Ramos (cell line): ENCODE measurements at regions not wholly inside any gene's neighbourhood (a gene's known extent, or its start where the extent isn't known, plus 50 kb on each side); places are given as distances from the start of the nearest gene placed in this dataset.
"Not testable (repeated sequence)": the region's sequence is repeated elsewhere in the genome, so short reads cannot be mapped to it uniquely, and the experiment has no call there.

Experiments used
- in situ Hi-C: fragments of 300-500 bp; cut with MboI; formaldehyde crosslinking; loops from one replicate; pipeline ENCODE4 v1.14.3; 2022; ENCODE audit warnings: low sequenced_read_pairs; ENCODE audit not compliant: unreplicated experiment

GRCh38 chr13:108083056-108083455 lies 132.3 kb downstream of the LIG4 start:
- in situ Hi-C loops, result no loop called here

GRCh38 chr13:108082481-108082880 lies 132.9 kb downstream of the LIG4 start:
- in situ Hi-C loops, result no loop called here

DNA sequence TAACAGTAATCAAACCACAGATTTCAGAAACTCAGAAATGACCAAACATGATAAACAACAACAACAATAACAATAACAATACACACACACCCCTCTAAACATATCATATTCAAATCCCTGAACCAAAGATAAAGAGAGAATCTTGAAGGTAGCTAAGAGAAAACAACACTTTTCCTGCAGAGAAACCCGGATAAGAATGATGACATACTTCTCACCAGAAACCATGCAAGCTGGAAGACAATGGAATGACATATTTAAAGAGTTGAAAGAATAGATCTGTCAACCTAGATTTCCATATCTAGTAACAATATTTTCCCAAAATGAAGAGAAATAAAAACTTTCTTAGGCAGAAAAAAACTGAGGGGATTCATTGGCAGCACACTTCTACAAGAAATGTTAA lies 138.1 kb downstream of the LIG4 start:
- in situ Hi-C loops, result no loop called here

DNA sequence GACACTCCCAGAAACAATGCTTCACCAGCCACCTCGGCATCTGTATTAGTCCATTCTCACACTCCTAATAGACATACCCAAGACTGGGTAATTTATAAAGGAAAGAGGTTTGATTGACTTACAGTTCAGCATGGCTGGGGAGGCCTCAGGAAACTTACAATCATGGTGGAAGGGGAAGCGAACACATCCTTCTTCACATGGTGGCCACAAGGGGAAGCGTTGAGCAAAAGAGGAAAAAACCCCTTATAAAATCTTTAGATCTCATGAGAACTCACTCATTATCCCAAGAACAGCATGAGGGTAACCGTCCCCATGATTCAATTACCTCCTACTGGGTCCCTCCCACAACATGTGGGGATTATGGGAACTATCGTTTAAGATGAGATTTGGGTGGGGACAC lies 140.9 kb downstream of the LIG4 start:
- in situ Hi-C loops, result not testable (repeated sequence)

DNA sequence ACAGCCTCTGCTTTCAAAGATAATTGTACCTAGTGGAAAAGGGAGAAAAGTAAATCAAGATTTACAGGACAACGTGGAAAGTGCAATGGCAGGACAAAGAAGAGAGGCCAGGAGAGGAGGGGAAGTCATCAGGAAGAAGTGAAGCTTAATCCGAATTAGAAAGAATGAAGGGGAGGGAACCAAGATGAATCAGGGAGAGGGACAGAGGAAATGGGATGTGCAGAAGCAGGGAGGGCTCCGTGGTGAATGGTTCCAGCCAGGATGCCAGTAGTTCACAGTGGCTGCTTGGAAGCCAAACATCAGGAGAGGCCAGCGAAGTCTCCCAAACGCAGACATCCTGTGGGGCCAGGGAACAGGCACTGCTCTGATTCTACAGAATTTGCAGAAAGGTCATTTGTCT lies 144.4 kb downstream of the LIG4 start:
- in situ Hi-C loops, result no loop called here

DNA sequence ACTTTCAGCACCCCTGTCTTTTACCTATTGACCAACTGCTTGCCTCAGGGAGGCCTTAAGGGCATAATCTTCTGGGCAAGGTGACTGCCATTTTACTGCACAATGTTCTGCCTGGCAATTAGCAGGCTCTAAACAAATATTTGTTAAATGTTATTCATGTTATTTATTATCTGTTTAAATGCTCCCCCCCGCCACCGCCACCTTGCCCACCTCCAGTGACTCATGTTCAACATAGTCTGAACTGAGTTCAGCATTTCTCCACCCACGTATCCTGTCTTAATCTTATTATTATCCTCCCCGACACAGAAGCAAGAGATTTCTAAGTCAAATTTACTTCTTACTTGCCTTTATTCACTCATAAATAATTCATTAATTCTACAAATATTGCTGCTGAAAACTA lies 144.8 kb downstream of the LIG4 start:
- in situ Hi-C loops, result no loop called here

- in situ Hi-C loops, result no loop called here
These were observed 145.7 kb downstream of the LIG4 start for GRCh38 chr13:108069521-108070210.

- in situ Hi-C loops, result not testable (repeated sequence)
These were observed 151.0 kb downstream of the LIG4 start for GRCh38 chr13:108064372-108064771.

DNA sequence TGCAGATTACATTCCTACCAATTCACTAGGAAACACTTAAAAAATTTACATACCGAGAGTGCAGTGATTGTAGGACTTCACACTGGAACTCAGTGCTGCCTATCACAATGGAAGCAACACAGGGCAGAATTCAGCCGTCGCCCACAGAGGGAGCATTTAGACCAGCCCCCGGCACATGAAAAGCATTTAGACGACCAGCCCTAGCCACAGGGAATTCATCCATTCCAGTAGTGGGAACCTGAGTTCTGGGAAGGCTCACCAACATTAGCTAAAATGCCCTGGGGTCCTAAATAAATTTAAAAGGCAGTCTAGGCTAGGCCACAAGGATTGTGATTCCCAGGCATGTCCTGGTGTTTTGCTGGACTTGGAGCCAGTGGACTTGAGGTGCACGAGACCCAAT lies 155.2 kb downstream of the LIG4 start:
- in situ Hi-C loops, result no loop called here

GRCh38 chr13:108056278-108056677 lies 159.1 kb downstream of the LIG4 start:
- in situ Hi-C loops, result no loop called here

- in situ Hi-C loops, result no loop called here
These were observed 166.1 kb downstream of the LIG4 start for GRCh38 chr13:108049211-108049610.

DNA sequence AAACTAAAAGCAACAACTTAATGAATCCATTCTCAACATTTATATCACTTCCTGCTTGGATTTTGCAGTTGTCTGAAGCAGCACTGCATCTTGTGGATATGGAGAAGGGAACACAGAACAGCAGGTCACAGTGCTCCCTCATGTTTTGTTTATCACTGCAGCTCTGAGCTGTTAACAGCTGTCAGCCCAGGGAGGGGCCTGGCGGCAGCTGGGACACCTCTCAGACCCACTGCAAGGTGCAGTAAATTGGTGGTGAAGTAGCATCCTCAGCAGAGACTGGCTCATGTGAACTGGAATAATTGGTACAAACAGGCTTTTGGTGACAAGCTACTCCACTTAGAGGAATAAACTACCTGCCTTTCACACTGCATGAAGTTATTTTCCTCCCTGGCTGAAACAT lies 170.4 kb downstream of the LIG4 start:
- in situ Hi-C loops, result no loop called here

- in situ Hi-C loops, result not testable (repeated sequence)
These were observed 172.5 kb downstream of the LIG4 start for GRCh38 chr13:108042866-108043265.

DNA sequence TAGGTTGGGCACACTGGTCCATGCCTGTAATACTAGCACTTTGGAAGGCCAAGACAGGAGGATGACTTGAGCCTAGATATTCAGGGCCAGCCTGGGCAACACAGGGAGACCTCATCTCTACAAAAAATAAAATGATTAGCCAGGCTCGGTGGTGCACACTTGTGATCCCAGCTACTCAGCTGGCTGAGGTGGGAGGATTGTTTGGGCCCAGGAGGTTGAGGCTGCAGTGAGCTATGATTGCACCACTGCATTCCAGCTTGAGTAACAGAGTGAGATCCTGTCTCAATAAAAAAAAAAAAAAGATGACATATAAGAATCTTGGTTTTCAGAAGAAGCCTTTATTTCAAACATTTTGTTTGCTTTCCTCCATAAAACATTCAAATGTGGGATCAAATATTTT lies 178.0 kb downstream of the LIG4 start:
- in situ Hi-C loops, result no loop called here

DNA sequence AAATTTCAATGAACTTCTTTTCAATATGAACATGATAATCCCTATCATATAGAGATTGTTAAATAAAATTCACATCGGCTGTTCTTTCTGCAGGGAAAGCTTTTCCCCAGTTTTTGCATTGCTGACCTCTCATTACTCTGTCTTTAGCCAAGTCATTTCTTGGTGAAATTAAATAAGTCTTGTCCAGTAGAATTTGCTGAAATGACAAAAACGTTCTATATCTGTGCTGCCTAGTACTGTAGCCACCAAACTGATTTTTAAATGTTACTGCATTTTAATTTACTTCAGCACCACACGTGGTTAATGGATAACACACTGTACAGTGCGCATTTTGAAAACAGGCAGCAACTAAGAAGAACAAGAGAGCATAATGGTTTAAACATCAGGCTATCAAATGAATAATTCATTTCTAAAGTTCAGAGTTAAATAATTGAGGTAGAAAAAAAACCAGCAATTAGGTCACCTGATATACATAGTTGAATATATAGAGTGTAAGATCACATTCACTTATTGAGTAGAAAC lies 178.9 kb downstream of the LIG4 start:
- in situ Hi-C loops, result no loop called here

GRCh38 chr13:108034909-108035410 lies 180.4 kb downstream of the LIG4 start:
- in situ Hi-C loops, result no loop called here

DNA sequence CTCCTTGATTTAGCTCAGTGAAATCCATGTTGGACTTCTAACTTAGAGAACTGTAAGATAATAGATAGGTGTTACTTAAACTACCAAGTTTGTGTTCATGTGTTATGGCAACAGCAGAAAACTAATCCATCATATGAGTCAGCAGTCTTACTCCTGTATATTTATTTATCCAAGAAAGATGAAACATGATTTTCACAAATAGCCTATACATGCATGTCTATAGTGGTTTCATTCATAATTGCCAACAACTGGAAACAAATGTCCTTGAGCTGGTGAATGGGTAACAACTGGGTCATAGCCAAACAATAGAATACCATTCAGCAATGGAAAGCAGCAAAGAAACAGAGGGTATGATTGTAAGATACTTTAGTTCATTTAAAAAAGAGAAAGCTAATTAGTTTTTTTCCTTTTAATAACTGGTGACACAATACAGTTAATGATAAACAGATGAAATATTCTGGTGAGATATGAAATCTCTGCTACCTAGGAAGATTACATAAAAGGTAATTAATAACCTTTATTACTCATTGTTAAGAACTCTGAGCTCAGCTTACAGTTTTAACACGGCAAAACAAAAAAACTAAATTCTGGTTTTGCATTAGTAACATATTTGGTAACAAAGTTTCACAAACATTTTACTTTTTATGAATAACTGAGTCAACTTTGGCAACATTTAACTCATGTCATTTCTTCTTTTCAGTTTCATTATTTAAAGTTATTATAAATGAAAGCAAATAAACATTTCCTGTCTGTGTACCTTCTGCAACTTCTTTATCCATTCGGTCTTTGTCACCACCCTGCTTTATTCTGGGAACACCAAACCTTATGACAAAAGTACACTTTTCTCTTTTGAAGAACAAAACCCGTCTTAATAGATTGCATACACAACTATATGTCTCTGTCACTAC lies 181.3 kb downstream of the LIG4 start:
- in situ Hi-C loops, result no loop called here

DNA sequence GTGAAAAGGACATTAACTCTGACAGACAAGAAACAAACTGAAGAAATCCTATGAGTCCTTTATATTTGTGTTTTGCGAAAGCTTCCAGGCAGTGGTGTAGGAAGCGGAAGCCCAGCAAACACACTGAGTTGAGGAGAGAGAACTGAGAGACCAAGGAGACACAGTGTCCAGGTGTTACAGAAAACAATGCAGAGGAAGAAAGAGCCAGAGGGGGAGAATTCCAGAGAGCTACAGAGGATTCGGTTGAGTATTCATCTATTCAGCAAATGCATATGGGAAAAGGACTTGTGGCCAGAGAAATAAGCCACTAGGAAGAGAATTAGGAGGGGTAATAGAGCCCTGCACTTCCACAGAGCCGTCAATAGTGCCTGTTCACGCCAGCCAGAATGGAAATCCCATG lies 183.5 kb downstream of the LIG4 start:
- in situ Hi-C loops, result no loop called here

- in situ Hi-C loops, result no loop called here
These were observed 184.6 kb downstream of the LIG4 start for GRCh38 chr13:108030769-108031168.

DNA sequence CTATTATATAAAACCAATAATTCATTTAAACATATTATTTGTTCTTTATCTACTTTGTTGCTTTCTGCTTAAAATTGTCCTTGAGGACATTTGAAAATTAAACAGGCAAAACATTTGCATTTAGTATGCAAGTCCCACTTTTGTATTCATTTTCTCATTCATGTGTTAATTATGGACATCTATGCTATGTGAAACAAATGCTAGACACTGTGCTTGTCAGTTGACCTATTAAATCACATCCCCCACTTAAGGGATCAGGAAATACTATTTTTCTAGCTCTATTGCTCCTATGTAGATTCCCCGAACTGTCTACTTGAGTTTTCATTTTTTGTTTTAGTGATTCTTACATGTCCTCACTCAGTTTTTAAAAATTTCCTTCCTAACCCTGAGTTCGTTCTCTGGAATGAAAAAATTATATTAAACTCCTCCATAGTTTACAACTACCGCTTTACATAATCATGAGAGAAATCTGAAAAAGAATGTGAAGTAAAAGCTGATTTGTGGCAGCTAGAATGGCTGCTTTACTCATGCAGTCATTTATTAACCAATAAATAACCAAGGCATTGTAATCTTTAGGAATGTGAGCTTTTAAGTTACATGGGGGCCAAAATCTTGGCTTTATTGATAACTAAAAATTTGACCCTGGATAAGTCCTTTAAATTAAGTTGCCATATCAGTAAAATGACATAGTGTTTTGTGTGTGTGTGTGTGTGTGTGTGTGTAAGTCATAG lies 188.5 kb downstream of the LIG4 start:
- in situ Hi-C loops, result no loop called here

DNA sequence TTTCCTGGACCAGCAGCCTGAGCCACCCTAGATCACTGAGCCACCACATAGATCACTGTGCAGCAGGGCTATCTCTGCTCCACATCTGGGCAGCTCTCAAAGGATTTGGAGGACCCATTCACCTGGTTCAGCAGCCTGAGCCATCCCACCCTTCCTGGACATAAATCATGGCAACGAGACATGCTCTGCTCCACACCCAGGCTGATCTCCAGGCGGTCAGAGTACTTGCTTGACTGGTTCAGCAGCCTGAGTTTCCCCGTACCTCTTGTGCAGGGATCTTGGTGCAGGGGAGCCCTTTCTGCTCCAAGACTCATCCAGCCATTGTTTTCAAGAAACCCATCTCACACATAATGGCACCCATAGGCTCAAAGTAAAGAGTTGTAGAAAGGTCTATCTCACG lies 195.3 kb downstream of the LIG4 start:
- in situ Hi-C loops, result no loop called here
